Keratinocyte (primary cell): ENCODE measurements at regions not wholly inside any gene's neighbourhood (a gene's known extent, or its start where the extent isn't known, plus 50 kb on each side); places are given as distances from the start of the nearest gene placed in this dataset.

Source experiments
- DNase-seq: peaks from one replicate; pipeline ENCODE4 v3.0.0-alpha.2; 2011; ENCODE audit warnings: low read depth, missing footprints, low spot score
- FAIRE-seq: peaks from 2 replicates; lab custom pipeline; 2011; peaks lifted over from hg19 to GRCh38; lab: Jason Lieb, UNC
- H2AFZ ChIP-seq: 2 replicates; pipeline ENCODE4 v1.6.0; 2012; ENCODE audit warnings: low read length, control low read depth, inconsistent platforms; ENCODE audit not compliant: control insufficient read depth
- H3K27ac ChIP-seq: 2 replicates; pipeline ENCODE4 v1.5.1; 2011; ENCODE audit warnings: low read length; ENCODE audit not compliant: control insufficient read depth, insufficient read depth
- H3K27me3 ChIP-seq: 3 replicates; pipeline ENCODE4 v1.6.0; 2011; ENCODE audit warnings: low read length; ENCODE audit not compliant: control insufficient read depth, insufficient read depth; ENCODE audit errors: extremely low read depth
- H3K36me3 ChIP-seq, 2 experiments: 2 replicates in 1 of 2; 3 replicates in 1 of 2; pipeline ENCODE4 v1.5.1; 2011; ENCODE audit warnings: low read length in 2 of 2, mild to moderate bottlenecking in 1 of 2; ENCODE audit not compliant: control insufficient read depth in 2 of 2, insufficient read depth in 2 of 2; ENCODE audit errors: extremely low read depth in 1 of 2
- H3K4me1 ChIP-seq: 3 replicates; pipeline ENCODE4 v1.5.1; 2011; ENCODE audit warnings: low read length; ENCODE audit not compliant: control insufficient read depth, insufficient read depth; ENCODE audit errors: extremely low read depth
- H3K4me2 ChIP-seq: 3 replicates; pipeline ENCODE4 v1.6.0; 2011; ENCODE audit warnings: low read depth, low read length; ENCODE audit not compliant: control insufficient read depth, insufficient read depth; ENCODE audit errors: extremely low read depth
- H3K4me3 ChIP-seq, 3 experiments: fragments of 200-600 bp in 1 of 3; sonication (generic) in 1 of 3; 2 replicates in 2 of 3; 3 replicates in 1 of 3; pipeline ENCODE4 v1.5.1; 2011 to 2016; ENCODE audit warnings: low read length in 3 of 3, mild to moderate bottlenecking in 3 of 3, control low read depth in 2 of 3, inconsistent platforms in 1 of 3, low read depth in 1 of 3, mixed read lengths in 1 of 3, mixed run types in 1 of 3, moderate library complexity in 1 of 3; ENCODE audit not compliant: control insufficient read depth in 2 of 3, insufficient read depth in 2 of 3; ENCODE audit errors: extremely low read depth in 1 of 3
- H3K79me2 ChIP-seq: 2 replicates; pipeline ENCODE4 v1.6.0; 2012; ENCODE audit warnings: low read length; ENCODE audit not compliant: control insufficient read depth, insufficient read depth
- H3K9ac ChIP-seq: 3 replicates; pipeline ENCODE4 v1.6.0; 2011; ENCODE audit warnings: low read length; ENCODE audit not compliant: control insufficient read depth, insufficient read depth; ENCODE audit errors: extremely low read depth
- H3K9me1 ChIP-seq: 3 replicates; pipeline ENCODE4 v1.6.0; 2011; ENCODE audit warnings: low read length; ENCODE audit not compliant: control insufficient read depth, insufficient read depth; ENCODE audit errors: extremely low read depth
- H3K9me3 ChIP-seq: 2 replicates; pipeline ENCODE4 v1.5.1; 2012; ENCODE audit warnings: low read depth, low read length; ENCODE audit not compliant: control insufficient read depth
- H4K20me1 ChIP-seq: 3 replicates; pipeline ENCODE4 v1.6.0; 2011; ENCODE audit warnings: low read length; ENCODE audit not compliant: control insufficient read depth, insufficient read depth; ENCODE audit errors: extremely low read depth
- EZH2 ChIP-seq: IDR thresholded peaks from one replicate; pipeline ENCODE4 v1.6.1; 2012; ENCODE audit warnings: inconsistent platforms, mild to moderate bottlenecking, low read length, moderate library complexity
- dilution Hi-C: fragments of 300-500 bp; cut with MboI; formaldehyde crosslinking; loops from one replicate; pipeline ENCODE4 v1.7.0; 2020; ENCODE audit warnings: low sequenced_read_pairs; ENCODE audit not compliant: extremely low pct_ligation_motif_present
- TF ChIP-seq, protein P1 (sequence below), 3 experiments: IDR thresholded peaks in 1 of 3; conservative IDR thresholded peaks in 1 of 3; optimal IDR thresholded peaks in 1 of 3; 2 replicates in 2 of 3; 3 replicates in 1 of 3; pipeline versions ENCODE3 to v1.5.1; 2011; ENCODE audit warnings: low read length in 3 of 3, mild to moderate bottlenecking in 3 of 3, moderate library complexity in 2 of 3, control low read depth in 1 of 3, inconsistent platforms in 1 of 3; ENCODE audit not compliant: insufficient read depth in 2 of 3; ENCODE audit errors: extremely low read depth in 1 of 3

DNA sequence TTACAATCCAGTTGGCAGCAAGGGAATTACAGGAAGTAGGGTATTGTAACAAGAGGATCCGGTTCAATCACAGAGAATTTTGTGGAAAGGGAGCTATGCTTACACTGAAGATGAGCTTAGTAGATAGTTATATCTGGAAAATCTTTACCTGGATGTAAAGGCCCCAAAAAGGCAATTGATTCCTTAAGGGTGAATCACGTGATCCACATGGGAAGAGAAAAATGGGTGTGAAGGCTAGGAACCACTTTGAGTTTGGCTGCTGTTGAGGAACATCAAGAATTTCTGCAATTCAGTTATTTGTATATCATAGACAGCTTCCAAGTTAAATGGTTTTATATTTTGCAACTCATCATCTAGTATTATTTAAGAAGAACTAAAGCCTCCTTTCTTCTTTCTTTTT, 194.0 kb upstream of the ARHGAP24 start:
- dilution Hi-C loops, result no loop called here

GRCh38 chr4:85291226-85291625, 183.7 kb upstream of the ARHGAP24 start:
- Histone ChIP-seq H4K20me1 (no peaks in the 10 kb centered on the region), H3K9ac (no peak overlapping the region), H3K27ac (no peak overlapping the region), H3K36me3 (no peaks in the 10 kb centered on the region), H3K4me1 (no peaks in the 10 kb centered on the region), H3K9me3 (no peaks in the 10 kb centered on the region), H3K4me3 (no peak overlapping the region), H3K79me2 (no peaks in the 10 kb centered on the region), H2AFZ (no peak overlapping the region), H3K9me1 (no peaks in the 10 kb centered on the region), H3K27me3 (no peaks in the 10 kb centered on the region), H3K4me2 (no peak overlapping the region)
- FAIRE-seq (no peak), DNase-seq (no peak)
- dilution Hi-C loops, result no loop called here
- no peak for TF ChIP-seq EZH2
- TF ChIP-seq, protein P1, sequence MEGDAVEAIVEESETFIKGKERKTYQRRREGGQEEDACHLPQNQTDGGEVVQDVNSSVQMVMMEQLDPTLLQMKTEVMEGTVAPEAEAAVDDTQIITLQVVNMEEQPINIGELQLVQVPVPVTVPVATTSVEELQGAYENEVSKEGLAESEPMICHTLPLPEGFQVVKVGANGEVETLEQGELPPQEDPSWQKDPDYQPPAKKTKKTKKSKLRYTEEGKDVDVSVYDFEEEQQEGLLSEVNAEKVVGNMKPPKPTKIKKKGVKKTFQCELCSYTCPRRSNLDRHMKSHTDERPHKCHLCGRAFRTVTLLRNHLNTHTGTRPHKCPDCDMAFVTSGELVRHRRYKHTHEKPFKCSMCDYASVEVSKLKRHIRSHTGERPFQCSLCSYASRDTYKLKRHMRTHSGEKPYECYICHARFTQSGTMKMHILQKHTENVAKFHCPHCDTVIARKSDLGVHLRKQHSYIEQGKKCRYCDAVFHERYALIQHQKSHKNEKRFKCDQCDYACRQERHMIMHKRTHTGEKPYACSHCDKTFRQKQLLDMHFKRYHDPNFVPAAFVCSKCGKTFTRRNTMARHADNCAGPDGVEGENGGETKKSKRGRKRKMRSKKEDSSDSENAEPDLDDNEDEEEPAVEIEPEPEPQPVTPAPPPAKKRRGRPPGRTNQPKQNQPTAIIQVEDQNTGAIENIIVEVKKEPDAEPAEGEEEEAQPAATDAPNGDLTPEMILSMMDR (optimal IDR thresholded peaks at IDR 0.05 in 1 of 3, IDR thresholded peaks at IDR 0.05 in 1 of 3, conservative IDR thresholded peaks at IDR 0.05 in 1 of 3; ENCODE audit: extremely low read depth in 1 of 3, insufficient read depth in 2 of 3, low read length in 3 of 3), result no peak

More for the DNA sequence above, 194.0 kb upstream of the ARHGAP24 start:
- no peaks in the 10 kb centered on the region for H3K27me3 ChIP-seq
- no peaks in the 10 kb centered on the region for H3K79me2 ChIP-seq
- H3K4me3 ChIP-seq, result no peak overlapping the region
- TF ChIP-seq, protein P1 (optimal IDR thresholded peaks at IDR 0.05 in 1 of 3, IDR thresholded peaks at IDR 0.05 in 1 of 3, conservative IDR thresholded peaks at IDR 0.05 in 1 of 3; ENCODE audit: extremely low read depth in 1 of 3, insufficient read depth in 2 of 3, low read length in 3 of 3), result no peak
- TF ChIP-seq EZH2, result no peak
- H3K9me3 ChIP-seq, result no peaks in the 10 kb centered on the region
- no peaks in the 10 kb centered on the region for H3K4me1 ChIP-seq
- no peak overlapping the region for H3K27ac ChIP-seq
- H3K4me2 ChIP-seq, result no peak overlapping the region
- DNase-seq, result no peak
- H3K9ac ChIP-seq, result no peak overlapping the region
- no peaks in the 10 kb centered on the region for H3K36me3 ChIP-seq
- H3K9me1 ChIP-seq, result no peaks in the 10 kb centered on the region
- H2AFZ ChIP-seq, result no peak overlapping the region
- H4K20me1 ChIP-seq, result no peaks in the 10 kb centered on the region
- FAIRE-seq, result no peak
